ENCODE measurements at regions not wholly inside any gene's neighbourhood (a gene's known extent, or its start where the extent isn't known, plus 50 kb on each side); places are given as distances from the start of the nearest gene placed in this dataset.

GRCh38 chr3:192033246-192033645 lies 572.3 kb downstream of the PYDC2 start:
- TF ChIP-seq POLR2A (IDR thresholded peaks at IDR 0.05; ENCODE audit: low read depth, low read length) (no peak), POLR2AphosphoS5 (IDR thresholded peaks at IDR 0.05; ENCODE audit: low read depth, low read length) (no peak), POU2F2 (IDR thresholded peaks at IDR 0.05; ENCODE audit: low read depth, low read length) (no peak), SPI1 (IDR thresholded peaks at IDR 0.05; ENCODE audit: low read depth, low read length) (no peak)

Measured in GM12891 (cell line).